SH-SY5Y (cell line): ENCODE measurements at regions not wholly inside any gene's neighbourhood (a gene's known extent, or its start where the extent isn't known, plus 50 kb on each side); places are given as distances from the start of the nearest gene placed in this dataset.

Experiments
- GATA2 ChIP-seq: IDR thresholded peaks from 2 replicates; pipeline ENCODE4 v1.6.1; 2011; ENCODE audit warnings: mild to moderate bottlenecking, low read depth, low read length
- GATA3 ChIP-seq: IDR thresholded peaks from 2 replicates; pipeline ENCODE4 v1.6.1; 2011; ENCODE audit warnings: low read depth, mild to moderate bottlenecking, low read length, moderate library complexity

- TF ChIP-seq GATA3 (no peak), GATA2 (no peak)
Measured at GRCh38 chr18:68480196-68480595, 234.7 kb downstream of the TMX3 start.
